ENCODE measurements at regions not wholly inside any gene's neighbourhood (a gene's known extent, or its start where the extent isn't known, plus 50 kb on each side); places are given as distances from the start of the nearest gene placed in this dataset.

GRCh38 chr12:125208334-125208733 is 143.1 kb downstream of the AACS start (continued):
- TF ChIP-seq CHD7 (IDR thresholded peaks at IDR 0.05; ENCODE audit: insufficient replicate concordance, low read length): no peak
- no peak for TF ChIP-seq EP300 (IDR thresholded peaks at IDR 0.05; ENCODE audit: borderline replicate concordance in 1 of 2, low read depth in 2 of 2, low read length in 2 of 2)
- no peak for TF ChIP-seq KDM1A (IDR thresholded peaks at IDR 0.05; ENCODE audit: borderline replicate concordance, low read length)
- TF ChIP-seq CEBPB (IDR thresholded peaks at IDR 0.05; ENCODE audit: low read depth, low read length): no peak
